NB4 (cell line): ENCODE measurements at regions not wholly inside any gene's neighbourhood (a gene's known extent, or its start where the extent isn't known, plus 50 kb on each side); places are given as distances from the start of the nearest gene placed in this dataset.

ENCODE experiments used
- DNase-seq: peaks from one replicate; pipeline ENCODE4 v3.0.0; 2010; ENCODE audit warnings: low read depth
- H3K4me3 ChIP-seq: one replicate; pipeline ENCODE4 v1.5.1; 2011; ENCODE audit warnings: mild to moderate bottlenecking, low read depth, low read length, moderate library complexity
- MYC ChIP-seq: IDR thresholded peaks from 2 replicates; pipeline ENCODE4 v1.6.1; 2011; ENCODE audit warnings: low read depth, low read length
- POLR2A ChIP-seq: IDR thresholded peaks from 2 replicates; pipeline ENCODE4 v1.6.1; 2011; ENCODE audit warnings: mild to moderate bottlenecking; ENCODE audit not compliant: insufficient read length; ENCODE audit errors: extremely low read depth
- TF ChIP-seq, protein P1 (sequence below): IDR thresholded peaks from 2 replicates; pipeline ENCODE4 v1.6.1; 2011; ENCODE audit warnings: low read depth, low read length
- TF ChIP-seq, protein P2 (sequence below): IDR thresholded peaks from one replicate; pipeline ENCODE4 v1.5.1; 2012; ENCODE audit warnings: low read depth, low read length

DNA sequence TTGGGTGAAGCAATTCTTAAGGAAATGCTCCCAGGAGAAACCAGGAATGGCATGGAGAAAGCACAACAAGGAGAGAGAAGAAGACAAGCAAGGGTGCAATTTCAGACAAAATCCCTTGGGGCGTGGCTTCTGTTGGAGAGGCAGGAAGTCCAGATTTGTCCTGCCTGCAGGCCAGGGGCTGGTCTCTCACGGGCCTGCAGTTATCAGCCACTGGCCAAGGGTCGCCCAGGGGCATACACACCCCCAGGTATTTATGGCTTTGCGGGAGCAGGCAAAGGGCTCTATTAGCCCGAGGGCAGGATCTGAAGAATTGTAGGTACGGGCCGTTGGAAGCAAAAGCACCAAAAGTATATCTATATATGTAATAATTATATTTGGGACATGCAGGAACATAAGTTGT lies 87.7 kb downstream of the IYD start:
- no peak overlapping the region for H3K4me3 ChIP-seq
- TF ChIP-seq POLR2A (no peak), MYC (no peak)
- TF ChIP-seq, protein P1, sequence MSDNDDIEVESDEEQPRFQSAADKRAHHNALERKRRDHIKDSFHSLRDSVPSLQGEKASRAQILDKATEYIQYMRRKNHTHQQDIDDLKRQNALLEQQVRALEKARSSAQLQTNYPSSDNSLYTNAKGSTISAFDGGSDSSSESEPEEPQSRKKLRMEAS = no peak
- TF ChIP-seq, protein P2, sequence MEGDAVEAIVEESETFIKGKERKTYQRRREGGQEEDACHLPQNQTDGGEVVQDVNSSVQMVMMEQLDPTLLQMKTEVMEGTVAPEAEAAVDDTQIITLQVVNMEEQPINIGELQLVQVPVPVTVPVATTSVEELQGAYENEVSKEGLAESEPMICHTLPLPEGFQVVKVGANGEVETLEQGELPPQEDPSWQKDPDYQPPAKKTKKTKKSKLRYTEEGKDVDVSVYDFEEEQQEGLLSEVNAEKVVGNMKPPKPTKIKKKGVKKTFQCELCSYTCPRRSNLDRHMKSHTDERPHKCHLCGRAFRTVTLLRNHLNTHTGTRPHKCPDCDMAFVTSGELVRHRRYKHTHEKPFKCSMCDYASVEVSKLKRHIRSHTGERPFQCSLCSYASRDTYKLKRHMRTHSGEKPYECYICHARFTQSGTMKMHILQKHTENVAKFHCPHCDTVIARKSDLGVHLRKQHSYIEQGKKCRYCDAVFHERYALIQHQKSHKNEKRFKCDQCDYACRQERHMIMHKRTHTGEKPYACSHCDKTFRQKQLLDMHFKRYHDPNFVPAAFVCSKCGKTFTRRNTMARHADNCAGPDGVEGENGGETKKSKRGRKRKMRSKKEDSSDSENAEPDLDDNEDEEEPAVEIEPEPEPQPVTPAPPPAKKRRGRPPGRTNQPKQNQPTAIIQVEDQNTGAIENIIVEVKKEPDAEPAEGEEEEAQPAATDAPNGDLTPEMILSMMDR = no peak
- DNase-seq = no peak

DNA sequence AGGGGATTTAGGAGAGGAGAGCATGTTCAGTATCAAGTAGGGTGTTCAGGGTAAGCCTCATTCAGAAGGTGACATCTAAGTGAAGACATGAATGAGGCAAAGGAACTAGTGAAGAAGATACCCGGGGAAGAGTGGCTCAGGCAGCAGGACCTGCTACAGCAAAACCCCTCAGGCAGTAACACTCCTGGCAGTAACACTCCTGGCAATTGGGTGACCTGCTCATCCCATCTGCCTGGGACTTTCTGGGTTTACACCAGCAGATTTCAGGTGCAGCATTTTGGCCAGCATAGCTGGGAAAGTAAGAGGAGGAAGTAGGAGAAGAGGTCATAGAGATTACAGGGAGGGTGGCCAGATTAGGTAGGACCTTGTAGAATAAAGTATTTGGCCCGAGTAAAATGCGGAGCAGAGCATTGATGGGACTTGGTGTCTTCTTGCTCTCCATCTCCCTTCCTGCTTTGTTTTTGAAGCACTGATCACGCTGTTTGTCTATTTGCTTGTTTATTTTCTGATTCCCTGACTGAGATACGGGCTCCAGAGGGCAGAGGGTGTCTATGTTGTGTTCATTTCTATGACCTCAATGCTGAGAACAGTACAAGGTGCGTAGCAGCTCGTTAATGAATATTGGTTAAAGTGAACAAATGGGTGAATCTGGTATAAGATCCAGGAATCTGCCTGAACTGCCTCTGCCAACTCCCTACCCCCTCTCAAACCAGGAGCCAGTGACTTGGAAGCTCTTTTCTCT lies 88.3 kb downstream of the IYD start:
- H3K4me3 ChIP-seq = no peak overlapping the region
- TF ChIP-seq POLR2A (no peak), MYC (no peak)
- TF ChIP-seq, protein P1 = no peak
- TF ChIP-seq, protein P2 = no peak
- no peak for DNase-seq

DNA sequence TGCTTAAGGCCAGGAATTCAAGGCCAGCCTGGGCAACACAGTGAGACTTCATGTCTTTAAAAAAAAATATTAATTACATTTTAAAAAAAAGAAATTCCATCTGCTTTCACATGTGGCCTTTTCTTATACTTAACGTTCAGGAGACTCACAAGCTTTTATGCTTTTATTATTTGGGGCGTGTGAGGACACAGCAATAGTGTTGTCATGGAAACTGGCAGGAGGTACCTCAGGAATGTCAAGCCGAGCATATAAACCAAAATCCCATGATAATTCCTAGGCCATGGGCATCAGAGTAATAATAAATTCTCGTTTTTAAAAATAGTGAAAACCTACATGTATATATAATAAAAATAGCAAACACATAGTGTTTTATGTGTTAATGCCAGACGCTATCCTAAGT lies 89.8 kb downstream of the IYD start:
- H3K4me3 ChIP-seq = no peak overlapping the region
- no peak for DNase-seq
- TF ChIP-seq, protein P2 = no peak

DNA sequence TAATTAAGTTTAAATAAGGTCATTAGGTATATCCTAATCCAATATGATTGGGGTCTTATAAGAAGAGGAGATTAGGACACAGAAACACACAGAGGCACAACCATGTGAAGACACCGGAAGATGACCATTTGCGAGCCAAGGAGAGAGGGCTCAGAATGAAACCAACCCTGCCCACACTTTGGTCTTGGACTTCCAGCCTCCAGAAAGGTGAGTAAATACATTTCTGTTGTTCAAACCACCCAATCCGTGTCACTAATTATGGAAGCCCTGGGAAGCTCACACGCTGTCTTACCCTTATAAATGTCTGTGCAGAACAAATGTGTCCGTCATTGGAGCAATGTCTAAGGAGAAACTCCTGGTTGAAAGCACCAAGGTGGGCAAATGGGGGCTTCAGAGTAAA lies 95.0 kb downstream of the IYD start:
- DNase-seq = no peak
- TF ChIP-seq POLR2A (no peak), MYC (no peak)
- TF ChIP-seq, protein P2 = no peak
- TF ChIP-seq, protein P1 = no peak
- H3K4me3 ChIP-seq = no peak overlapping the region

DNA sequence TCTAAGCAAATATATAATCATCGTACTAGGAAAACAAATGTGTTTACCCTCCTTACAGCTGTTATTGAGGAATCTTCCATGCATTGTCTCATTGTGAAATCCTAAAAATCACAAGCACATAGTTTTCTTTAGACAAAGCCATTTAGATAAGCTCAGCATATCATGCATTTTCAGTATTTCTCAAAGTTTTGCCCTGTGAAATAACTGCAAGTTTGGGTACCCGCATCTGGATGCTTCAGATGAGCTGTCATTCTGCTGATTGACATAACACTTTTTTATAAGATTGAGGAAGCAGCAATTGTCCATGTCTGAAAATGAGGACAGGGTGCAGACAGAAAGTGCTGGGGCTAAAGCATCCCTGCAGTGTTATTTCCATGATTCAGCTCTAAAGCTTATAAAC lies 96.2 kb downstream of the IYD start:
- no peak for TF ChIP-seq POLR2A
- TF ChIP-seq, protein P1 = no peak
- TF ChIP-seq, protein P2 = no peak
- no peak for TF ChIP-seq MYC
- DNase-seq = no peak
- no peak overlapping the region for H3K4me3 ChIP-seq

DNA sequence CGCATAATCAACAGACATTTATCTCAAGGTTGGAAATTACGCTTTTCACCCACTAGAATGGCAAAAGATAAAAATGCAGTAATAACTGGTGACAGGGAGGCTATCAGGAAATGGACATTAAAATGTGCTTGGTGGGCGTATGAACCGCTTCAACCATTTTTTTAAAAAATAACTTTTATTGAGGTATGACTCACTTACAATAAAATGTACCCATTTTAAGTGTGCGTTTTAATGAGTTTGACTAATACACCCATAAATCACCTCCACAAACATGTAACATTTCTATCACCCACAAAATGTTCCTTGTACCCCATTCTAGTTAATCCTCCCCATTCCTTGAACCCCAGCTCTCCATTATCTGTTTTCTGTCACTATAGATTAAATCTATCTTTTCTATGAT lies 96.8 kb downstream of the IYD start:
- H3K4me3 ChIP-seq = no peak overlapping the region
- no peak for DNase-seq
- TF ChIP-seq, protein P2 = no peak
- TF ChIP-seq MYC (no peak), POLR2A (no peak)
- TF ChIP-seq, protein P1 = no peak
